Activated CD4-positive, alpha-beta T cell treated with anti-CD3 and anti-CD28 coated beads for 24 hours (primary cell): ENCODE measurements at regions not wholly inside any gene's neighbourhood (a gene's known extent, or its start where the extent isn't known, plus 50 kb on each side); places are given as distances from the start of the nearest gene placed in this dataset.
"Not testable (repeated sequence)": the region's sequence is repeated elsewhere in the genome, so short reads cannot be mapped to it uniquely, and the experiment has no call there.

Experiments used
- DNase-seq, 2 donors: peaks; one replicate each; pipeline ENCODE4 v3.0.0-alpha.2; 2020; ENCODE audit warnings: low read depth in 2 of 2

DNA sequence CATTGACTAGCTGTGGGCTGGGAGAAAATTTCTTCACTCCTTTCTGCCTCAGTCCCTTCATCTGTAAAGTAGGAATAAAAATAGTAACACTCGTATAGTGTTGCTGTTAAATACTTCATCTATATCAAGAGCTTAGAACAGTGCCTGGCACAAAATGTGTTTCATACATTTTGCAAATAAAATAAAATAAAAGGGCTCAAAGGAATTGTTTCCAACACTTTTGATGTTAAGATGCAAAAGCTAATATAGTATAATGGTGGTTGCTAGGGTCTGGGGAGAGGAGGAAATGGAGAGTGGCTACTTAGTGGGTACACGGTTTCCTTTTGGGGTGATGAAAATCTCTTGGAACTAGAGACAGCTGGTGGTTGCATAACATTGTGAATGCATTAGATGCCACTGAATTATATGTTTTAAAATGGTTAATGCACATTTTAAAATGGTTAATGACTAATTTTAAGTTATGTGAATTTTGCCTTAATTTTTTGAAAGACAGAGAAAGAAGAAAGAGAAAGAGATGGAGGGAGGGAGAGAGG, 542.1 kb upstream of the ID2 start:
- DNase-seq, result no peak

DNA sequence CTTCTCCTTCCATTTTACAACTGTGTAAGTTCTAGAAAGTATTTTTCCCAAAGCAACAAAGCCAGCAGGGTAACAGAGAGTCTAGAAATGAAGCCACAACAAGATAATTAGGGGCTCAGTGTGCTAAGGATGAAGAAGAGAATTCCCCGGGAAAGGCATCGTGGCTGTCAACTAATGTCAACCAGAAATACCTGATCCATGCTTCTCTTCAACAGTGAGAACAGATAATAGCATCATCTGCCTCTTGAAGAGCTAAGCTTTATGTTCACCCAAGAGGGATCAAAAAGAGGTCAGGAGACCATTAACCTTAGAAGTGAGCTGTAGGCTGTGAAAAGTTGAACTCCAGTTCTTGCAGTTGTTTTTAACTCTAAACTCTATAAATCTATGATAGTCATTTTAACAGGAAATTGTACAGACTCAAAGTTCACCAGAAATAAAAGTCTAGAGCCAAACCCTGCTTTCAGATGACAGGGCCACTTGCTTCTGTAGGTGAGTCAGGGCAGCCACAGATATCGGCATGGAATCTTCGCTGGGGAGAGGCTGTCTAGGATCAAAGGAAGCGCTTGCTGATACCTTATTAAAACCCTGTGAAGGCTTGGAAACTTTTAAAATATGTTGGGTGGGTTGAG, 540.7 kb upstream of the ID2 start:
- no peak for DNase-seq

- DNase-seq, result no peak
These were observed 540.1 kb upstream of the ID2 start for GRCh38 chr2:8141780-8142179.

DNA sequence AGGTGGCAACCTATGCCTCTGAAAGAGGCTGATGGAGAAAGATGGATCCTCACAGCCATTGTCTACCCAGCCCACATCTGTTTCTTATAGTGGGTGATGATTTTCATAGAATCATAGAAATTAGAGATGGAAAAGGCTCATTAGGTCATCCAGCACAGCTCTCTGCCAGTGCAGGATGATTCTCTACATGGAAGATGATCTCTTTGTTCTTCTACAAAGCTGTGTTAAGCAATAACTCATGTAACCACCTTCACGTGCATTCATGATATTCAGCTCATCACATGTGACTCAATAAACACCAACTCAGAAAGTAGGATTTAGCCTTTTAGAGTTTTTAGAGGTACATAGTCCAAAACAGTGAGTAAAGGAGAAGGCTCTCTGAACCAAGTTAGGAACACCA, 539.4 kb upstream of the ID2 start:
- no peak for DNase-seq

- DNase-seq, result no peak
These were observed 537.7 kb upstream of the ID2 start for GRCh38 chr2:8144131-8144631.

DNA sequence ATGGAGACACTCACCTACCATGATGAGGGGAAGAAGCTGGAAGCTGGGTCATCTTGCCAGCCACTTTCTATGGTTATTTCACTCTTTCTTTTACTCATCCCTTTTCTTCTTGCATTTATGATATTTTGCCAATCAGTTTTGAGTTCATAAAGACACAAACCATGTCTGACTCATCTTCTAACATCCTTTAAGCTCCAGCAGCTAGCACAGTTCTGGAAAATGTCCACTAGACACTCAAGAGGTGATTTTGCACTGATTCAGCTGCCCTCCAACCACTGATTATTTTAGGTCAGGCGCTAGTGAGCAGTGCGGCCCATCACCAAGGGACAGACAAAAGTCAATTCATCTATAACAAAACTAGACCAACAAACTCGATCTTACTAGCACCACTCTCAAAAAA, 537.1 kb upstream of the ID2 start:
- no peak for DNase-seq

DNA sequence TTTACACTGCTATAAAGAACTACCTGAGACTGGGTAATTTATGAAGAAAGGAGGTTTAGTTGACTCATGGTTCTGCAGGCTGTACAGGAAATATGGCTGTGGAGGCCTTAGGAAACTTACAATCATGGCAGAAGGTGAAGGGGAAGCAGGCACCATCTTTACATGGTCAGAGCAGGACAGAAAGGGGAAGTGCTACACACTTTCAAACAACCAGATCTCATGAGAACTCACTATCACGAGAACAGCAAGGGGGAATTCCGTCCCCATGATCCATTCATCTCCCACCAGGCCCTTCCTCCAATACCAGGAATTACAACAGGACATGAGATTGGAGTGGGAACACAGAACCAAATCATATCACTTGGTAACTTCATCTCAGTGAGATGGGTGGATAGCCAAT, 536.5 kb upstream of the ID2 start:
- not testable (repeated sequence) for DNase-seq

DNA sequence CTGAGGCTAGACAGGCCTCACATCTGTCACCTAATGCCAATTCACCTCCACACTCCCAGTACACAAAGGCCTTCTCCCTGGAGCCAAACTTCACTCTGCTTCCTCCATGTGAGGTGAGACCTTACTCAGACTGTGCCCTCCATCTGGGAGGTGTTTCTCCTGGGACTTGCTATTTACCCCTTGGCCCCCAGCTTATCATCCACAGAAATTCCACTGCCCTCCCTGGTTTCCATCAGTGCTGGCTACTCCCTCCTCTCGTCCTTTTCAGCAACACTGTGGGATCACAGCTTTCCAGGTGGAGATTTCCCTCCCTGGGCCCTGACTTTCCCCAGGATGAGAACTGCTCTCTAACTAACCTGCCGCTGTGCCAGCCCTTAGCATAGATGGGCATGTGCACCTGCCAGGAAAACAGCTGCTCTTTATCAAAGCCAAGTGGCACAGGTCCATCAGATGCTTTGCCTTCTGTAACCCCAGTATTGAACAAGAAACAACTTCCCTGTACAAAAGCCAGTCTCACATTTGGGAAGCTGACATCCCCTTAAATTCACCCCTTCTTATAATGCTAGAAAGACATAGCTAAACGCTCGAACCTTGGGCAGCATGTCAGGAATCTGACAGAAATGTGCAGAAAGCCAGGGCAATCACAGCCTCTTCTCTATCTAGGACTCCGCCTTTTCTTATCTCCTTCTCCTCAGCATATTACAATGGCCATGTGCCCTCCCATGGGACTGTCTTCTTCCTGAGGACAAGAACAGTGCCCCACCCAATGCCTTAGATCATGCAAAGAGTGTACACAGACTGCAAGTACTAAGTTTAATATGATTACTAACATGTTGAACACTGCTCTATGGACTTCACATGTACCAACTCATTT, 535.5 kb upstream of the ID2 start:
- DNase-seq, result no peak

- DNase-seq, result no peak
These were observed 533.4 kb upstream of the ID2 start for GRCh38 chr2:8148260-8149006.

DNA sequence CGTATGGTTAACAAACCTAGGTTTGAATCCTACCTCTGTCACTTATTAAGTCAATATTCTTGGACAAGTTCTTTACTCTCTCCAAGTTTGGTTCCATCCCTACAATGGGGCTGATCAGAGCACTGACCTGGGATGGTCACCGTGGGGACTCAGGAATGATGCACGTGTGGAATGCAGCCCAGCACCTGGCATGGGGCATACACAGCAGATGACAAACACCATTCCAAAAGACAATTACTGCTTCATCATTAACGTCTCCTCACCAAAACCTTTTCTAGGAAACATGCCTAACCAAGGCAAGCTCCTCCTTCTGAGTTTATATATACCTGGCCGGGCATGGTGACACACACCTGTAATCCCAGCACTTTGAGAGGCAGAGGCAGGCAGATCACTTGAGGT, 532.9 kb upstream of the ID2 start:
- DNase-seq, result no peak

DNA sequence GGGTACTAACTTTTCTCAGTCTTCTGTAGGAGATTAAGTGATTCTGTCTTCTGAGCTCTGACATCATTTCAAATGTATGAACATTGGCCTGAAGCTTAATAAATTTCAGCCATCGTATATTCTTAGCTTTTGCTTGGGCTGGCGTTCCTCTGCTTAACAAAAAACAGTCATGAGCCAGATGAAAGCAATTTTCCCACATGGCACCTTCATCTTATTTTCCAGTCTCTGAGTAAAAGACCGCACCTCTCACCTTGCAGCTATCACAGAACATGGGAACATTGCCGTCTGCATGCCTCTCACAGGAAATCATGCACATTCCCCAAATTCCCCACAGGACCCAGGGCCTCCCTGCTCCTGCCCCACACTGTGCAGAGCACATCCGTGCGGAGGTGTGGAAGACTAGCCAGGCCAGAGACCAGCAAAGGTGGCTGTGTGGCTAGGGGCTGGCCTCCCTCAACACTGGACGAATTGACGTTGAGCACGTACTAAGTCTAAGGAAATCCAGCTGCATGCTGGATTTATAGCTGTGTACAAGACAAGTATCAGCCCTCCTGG, 531.8 kb upstream of the ID2 start:
- no peak for DNase-seq

DNA sequence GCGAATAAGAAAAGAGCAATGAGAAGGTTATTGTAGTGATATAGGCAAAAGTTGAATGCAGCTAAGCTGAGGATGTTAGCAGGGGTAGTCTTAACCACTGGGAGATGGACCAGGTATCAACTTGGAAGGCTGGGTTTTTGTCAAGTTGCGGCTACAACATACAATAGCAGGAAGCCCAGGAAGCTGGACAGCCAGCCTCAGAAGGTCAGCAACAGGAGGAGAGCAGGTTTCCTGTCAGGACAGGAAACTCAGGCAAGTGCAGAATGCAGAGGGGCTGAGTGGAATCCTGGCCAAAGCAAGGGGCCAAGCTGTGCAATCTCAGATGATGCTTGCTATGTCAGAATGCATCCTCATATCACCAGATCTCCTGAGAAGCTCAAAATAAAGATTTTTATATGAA, 530.0 kb upstream of the ID2 start:
- DNase-seq, result no peak

GRCh38 chr2:8152392-8153257, 529.2 kb upstream of the ID2 start:
- DNase-seq, result no peak

DNA sequence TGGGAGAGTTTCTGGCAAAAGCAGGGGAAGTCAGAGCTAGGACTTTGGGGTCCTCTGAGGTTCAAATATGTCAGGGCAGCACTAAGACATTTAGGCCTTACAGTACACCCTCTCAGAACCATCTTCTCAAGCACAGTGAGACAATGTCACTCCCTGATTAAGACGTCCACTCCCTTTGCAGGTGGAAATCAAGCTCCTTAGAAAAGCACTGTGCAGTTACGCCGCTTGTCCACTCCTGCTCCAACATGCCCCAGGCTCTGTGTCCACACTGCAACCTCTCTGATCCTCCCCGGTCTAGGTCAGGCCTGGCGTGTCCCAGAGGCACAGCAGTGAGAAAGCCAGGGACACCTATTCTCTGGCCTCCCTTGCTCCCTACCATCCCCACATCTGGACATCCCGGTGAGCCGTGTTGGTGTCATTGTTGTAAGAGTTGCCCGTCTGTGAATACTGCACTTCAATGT, 528.6 kb upstream of the ID2 start:
- no peak for DNase-seq

- peak in 1 of 2 donors; percentile 12 for DNase-seq
These were observed 527.6 kb upstream of the ID2 start for GRCh38 chr2:8154270-8154669.

GRCh38 chr2:8154936-8155335, 526.9 kb upstream of the ID2 start:
- DNase-seq, result peak; percentile 13 to 33

GRCh38 chr2:8157621-8158430, 524.0 kb upstream of the ID2 start:
- no peak for DNase-seq

GRCh38 chr2:8158711-8159110, 523.1 kb upstream of the ID2 start:
- DNase-seq, result no peak

- DNase-seq, result no peak
These were observed 522.5 kb upstream of the ID2 start for GRCh38 chr2:8159211-8159965.
